Jurkat, Clone E6-1 (cell line): ENCODE measurements at regions not wholly inside any gene's neighbourhood (a gene's known extent, or its start where the extent isn't known, plus 50 kb on each side); places are given as distances from the start of the nearest gene placed in this dataset.
"Not testable (repeated sequence)": the region's sequence is repeated elsewhere in the genome, so short reads cannot be mapped to it uniquely, and the experiment has no call there.

Source experiments
- DNase-seq: peaks from one replicate; pipeline ENCODE4 v3.0.0-alpha.2; 2011; ENCODE audit warnings: low read depth, low spot score
- H3K4me3 ChIP-seq: 2 replicates; pipeline ENCODE4 v1.5.1; 2011; ENCODE audit warnings: mild to moderate bottlenecking, low read length, control low read depth, moderate library complexity

- no peak overlapping the region for H3K4me3 ChIP-seq
- DNase-seq: no peak
Measured at GRCh38 chr1:69103213-69103612, 464.5 kb upstream of the LRRC7 start.

GRCh38 chr1:69103705-69104385 is 463.9 kb upstream of the LRRC7 start:
- H3K4me3 ChIP-seq: no peak overlapping the region
- DNase-seq: no peak

DNA sequence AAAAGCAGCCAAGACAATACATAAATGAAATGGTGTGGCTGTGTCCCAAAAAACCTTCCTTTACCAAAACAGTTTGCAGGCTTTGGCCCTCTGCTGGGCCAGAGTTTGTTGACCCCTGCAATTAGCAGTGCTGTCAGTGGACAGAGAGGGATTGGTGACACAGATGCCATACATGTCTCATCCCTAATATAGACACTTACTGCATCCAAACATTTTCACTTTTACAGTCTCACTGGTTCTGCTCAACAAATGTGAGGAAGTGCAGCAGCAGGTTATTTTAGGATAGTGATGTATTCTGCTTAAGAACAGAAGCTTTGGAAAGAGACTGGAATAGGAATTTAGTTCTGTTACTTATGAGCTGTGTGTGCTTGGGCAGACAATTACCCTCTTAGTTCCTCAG is 462.8 kb upstream of the LRRC7 start:
- DNase-seq: no peak
- no peak overlapping the region for H3K4me3 ChIP-seq

DNA sequence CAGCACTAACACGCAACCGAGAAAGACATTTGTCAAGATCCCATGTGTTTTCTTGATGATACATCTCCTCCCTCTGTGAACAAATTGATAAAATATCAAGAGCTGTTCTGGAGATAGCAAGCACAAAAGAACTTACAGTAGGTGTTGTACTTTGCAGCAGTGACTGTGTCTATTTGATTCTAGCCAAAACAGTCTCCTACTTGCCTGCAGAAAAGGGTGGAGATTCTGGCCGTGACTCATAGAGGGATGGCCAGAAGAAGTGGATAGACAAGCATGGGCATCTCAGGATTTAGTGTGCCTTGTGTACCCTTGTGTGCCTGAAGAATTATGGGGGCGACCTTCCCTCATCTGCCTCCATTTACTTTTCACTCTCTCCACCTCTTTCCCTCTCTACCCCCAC is 458.4 kb upstream of the LRRC7 start:
- no peak for DNase-seq
- no peak overlapping the region for H3K4me3 ChIP-seq

GRCh38 chr1:69110851-69111250 is 456.9 kb upstream of the LRRC7 start:
- no peak overlapping the region for H3K4me3 ChIP-seq
- no peak for DNase-seq

DNA sequence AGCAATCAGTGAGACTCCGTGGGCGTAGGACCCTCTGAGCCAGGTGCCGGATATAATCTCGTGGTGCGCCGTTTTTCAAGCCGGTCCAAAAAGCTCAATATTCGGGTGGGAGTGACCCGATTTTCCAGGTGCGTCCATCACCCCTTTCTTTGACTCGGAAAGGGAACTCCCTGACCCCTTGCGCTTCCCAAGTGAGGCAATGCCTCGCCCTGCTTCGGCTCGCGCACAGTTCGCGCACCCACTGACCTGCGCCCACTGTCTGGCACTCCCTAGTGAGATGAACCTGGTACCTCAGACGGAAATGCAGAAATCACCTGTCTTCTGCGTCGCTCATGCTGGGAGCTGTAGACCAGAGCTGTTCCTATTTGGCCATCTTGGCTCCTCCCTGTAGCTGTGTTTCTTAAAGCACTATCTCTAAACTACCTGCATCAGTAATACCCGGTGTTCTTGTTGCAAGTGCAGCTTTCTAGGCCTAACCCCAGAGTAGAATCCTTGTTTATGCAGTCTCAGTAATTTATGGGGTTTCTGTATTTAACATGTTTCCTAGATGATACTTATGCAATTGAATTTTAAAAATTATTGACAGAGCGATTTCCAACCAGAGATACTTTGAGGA is 447.5 kb upstream of the LRRC7 start:
- H3K4me3 ChIP-seq, DNase-seq: not testable (repeated sequence)

- DNase-seq: no peak
- no peak overlapping the region for H3K4me3 ChIP-seq
Measured at GRCh38 chr1:69120817-69121216, 446.9 kb upstream of the LRRC7 start.

DNA sequence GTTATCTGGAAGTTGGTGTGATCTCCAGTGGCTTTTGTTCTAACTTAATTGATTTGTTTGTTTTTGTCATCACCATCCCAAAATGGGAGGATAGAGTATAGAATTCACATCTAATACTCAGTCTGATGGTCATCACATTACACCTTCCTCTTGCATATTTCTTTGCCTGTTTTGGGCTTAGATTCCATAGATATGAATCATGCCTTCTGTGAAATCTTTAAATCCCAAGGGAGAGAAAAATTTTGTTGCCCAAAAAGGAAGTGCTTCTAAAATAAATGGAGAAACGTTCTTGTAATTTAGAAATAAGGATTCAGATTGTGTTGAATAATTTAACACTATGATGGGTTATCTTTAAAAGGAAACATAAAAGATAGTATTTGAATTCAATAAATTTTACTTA is 446.0 kb upstream of the LRRC7 start:
- DNase-seq: no peak
- H3K4me3 ChIP-seq: no peak overlapping the region

- no peak for DNase-seq
- no peak overlapping the region for H3K4me3 ChIP-seq
Measured at GRCh38 chr1:69122373-69122772, 445.3 kb upstream of the LRRC7 start.

DNA sequence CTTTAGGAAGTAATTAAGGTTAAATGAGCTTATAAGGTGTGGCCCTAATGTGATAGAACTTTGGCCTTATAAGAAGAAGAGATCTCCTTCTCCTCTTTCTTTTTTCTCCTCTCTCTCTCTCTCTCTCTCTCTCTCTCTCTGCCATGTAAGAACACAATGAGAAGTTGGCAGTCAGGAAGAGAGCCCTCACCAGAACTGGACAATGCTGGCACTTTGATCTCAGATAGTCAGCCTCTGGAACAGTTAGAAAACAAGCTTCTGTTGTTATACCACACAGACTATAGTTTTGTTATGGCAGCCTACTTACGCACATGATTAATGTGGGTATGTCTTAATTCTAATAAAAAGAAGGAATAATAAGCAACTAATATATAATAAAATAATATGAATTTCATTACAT is 444.2 kb upstream of the LRRC7 start:
- DNase-seq: no peak

DNA sequence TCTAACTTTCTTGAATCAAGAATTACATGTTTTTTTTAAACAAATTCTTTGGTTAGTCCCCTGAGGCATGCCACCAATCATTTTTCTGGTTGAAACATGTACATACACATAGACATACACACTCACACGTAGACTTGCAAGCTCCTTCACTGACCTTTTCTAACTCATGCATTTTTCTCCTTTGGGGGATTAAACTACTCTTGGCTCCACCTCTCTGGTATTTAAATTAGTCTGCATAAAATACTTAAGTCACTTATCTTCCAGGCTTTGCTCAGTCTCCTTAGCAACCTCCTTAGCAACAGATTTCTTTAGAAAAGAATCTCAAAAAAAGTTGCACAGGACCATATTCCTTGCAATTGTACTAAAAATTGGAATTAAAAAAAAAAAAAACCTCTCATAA is 440.9 kb upstream of the LRRC7 start:
- no peak overlapping the region for H3K4me3 ChIP-seq
- no peak for DNase-seq

More for the DNA sequence above, 444.2 kb upstream of the LRRC7 start:
- H3K4me3 ChIP-seq: no peak overlapping the region

- H3K4me3 ChIP-seq: no peak overlapping the region
- no peak for DNase-seq
Measured at GRCh38 chr1:69128204-69128603, 439.5 kb upstream of the LRRC7 start.

DNA sequence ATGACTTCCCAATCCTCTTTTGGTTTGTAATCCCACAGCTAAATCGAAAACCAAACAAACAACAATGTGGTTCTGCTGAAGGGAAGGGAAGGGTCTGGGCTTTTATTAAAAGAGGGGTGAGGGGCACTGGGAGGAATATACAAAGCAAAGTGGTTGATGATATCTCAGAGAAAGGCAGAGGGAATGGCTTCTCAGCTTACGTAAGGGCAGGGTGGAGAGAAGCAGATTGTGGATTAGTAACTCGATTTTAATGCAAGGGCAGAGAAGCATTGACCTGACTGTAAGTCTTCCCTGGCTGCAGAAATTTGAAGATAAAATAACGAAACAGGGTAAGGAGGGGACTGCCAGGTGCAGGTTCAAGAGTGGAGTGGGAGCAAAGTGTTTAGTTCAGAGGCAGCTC is 438.2 kb upstream of the LRRC7 start:
- no peak for DNase-seq
- H3K4me3 ChIP-seq: no peak overlapping the region

- no peak overlapping the region for H3K4me3 ChIP-seq
- DNase-seq: no peak
Measured at GRCh38 chr1:69138172-69138571, 429.6 kb upstream of the LRRC7 start.

- no peak overlapping the region for H3K4me3 ChIP-seq
- DNase-seq: no peak
Measured at GRCh38 chr1:69139007-69139406, 428.7 kb upstream of the LRRC7 start.

GRCh38 chr1:69146303-69146702 is 421.4 kb upstream of the LRRC7 start:
- H3K4me3 ChIP-seq: no peak overlapping the region
- no peak for DNase-seq

DNA sequence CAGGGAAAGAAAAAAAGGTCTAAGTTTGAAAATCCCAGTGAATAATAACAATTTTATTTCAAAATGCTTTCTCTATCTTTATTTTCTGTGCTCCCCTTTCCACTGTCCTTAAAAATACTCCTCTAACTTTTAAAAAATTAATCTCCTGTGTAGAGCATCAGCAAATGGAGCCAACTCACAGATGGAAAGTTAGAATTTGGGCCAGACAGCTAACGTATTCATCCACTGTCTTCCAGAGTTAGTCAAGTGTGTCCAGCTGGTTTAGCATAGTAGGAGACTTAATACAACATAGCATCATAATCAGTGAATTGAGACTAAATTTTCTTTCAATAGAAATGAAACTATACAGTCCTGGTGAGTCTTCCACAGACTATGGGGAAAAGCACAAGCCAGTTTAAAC is 419.0 kb upstream of the LRRC7 start:
- no peak for DNase-seq
- no peak overlapping the region for H3K4me3 ChIP-seq

DNA sequence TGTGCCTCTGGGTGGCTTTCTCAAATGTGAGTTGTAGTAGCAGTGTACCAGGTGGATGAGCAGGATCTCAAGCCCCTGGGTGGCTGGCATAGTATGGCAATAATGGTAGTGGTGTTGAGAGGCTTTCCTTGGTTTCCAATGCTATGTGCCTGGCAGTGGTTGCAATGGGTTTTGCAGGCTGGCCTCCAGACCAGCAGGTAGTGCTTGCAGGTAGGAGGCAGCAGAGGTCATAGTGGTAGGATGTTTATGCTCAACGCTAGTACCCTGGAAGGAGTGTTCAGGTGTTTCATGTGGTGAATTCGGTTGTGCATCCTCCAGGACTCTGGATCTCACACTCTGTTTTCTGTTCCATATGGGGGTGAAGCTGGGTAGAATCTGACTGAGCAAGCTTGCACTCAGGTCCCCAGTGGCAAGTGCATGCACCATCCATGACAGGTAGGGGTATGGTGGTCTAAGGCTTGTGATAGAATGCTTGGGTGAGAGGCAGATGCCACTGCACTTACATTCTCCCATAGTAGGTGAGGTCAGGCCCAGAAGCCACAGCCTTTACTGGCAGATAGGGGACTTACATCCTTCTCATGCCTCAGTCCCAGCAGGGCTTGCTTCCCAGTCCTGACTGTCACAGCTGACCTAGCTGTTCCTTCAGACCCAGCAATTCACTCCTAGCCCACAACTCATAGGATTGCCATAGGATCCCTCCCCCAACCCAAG is 410.5 kb upstream of the LRRC7 start:
- no peak overlapping the region for H3K4me3 ChIP-seq
- DNase-seq: no peak

DNA sequence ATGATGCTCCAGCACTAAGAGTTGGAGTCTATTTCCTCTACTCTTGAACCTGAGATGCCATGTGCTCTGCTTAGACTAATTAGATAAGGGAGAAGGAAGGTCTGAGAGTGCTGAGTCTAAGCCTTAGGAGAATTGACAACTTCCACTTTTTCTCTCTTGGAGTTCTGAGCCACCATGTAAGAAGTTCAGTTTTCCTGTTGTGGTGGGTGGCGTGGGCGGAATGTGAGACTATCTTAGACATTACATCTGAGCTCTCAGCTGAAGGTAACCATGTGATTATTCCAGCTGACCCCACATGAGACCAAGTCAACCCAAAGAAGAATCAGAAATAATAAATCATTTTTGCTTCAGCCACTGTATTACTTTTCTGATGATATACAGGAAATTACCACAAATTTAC is 404.5 kb upstream of the LRRC7 start:
- H3K4me3 ChIP-seq: no peak overlapping the region
- no peak for DNase-seq

GRCh38 chr1:69163779-69164178 is 403.9 kb upstream of the LRRC7 start:
- H3K4me3 ChIP-seq: no peak overlapping the region
- DNase-seq: no peak

DNA sequence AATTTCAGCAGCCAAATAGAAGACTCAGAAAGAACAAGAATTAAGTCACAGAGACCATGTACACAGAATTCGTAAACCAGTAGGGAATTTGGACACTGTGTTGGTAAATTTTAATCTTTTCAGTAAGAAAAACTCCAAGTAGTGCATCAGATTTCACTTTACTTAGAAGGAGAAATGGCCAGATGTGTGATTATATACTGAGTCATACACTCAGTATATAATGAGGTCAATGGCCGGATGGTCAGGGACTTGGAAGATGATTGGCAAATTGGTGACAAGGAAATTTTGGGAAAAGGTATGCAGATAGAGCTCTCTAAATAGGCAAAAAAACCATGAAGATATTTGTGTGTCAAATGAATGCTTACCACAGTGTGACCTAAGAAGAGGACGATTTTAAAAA is 399.8 kb upstream of the LRRC7 start:
- no peak for DNase-seq
- no peak overlapping the region for H3K4me3 ChIP-seq
